A549 (cell line): ENCODE measurements at regions not wholly inside any gene's neighbourhood (a gene's known extent, or its start where the extent isn't known, plus 50 kb on each side); places are given as distances from the start of the nearest gene placed in this dataset.

Source experiments
- CTCF ChIP-seq: fragments of >200 bp; sonication (Bioruptor Twin); formaldehyde crosslinking; IDR thresholded peaks from 3 replicates; pipeline ENCODE4 v1.5.1; 2016
- EP300 ChIP-seq, 2 experiments: fragments of >200 bp; sonication (Bioruptor Twin); formaldehyde crosslinking; IDR thresholded peaks; 2 replicates in 1 of 2; 3 replicates in 1 of 2; pipeline ENCODE4 v1.6.1; 2016 to 2017
- HOXB5 ChIP-seq: fragments of 250-450 bp; sonication (Bioruptor Pico); IDR thresholded peaks from 2 replicates; pipeline ENCODE4 v1.5.0; 2020; ENCODE audit warnings: mild to moderate bottlenecking, moderate library complexity
- MAZ ChIP-seq: fragments of 150-350 bp; IDR thresholded peaks from 2 replicates; pipeline ENCODE4 v1.6.1; 2014; ENCODE audit warnings: antibody characterized with exemption, low read depth, low read length, borderline replicate concordance
- POLR2A ChIP-seq: IDR thresholded peaks from 2 replicates; pipeline ENCODE4 v1.6.1; 2012; ENCODE audit warnings: mild to moderate bottlenecking, low read length
- RCOR1 ChIP-seq: fragments of 150-350 bp; IDR thresholded peaks from 2 replicates; pipeline ENCODE4 v1.6.1; 2014; ENCODE audit warnings: antibody characterized with exemption, low read length, low read depth
- ZFP36 ChIP-seq: fragments of 450-650 bp; IDR thresholded peaks from 2 replicates; pipeline ENCODE4 v1.6.1; 2014; ENCODE audit warnings: borderline replicate concordance; ENCODE audit not compliant: partially characterized antibody
- TF ChIP-seq, protein P1 (sequence below): IDR thresholded peaks from 2 replicates; pipeline ENCODE4 v1.6.1; 2012
- TF ChIP-seq, protein P2 (sequence below): IDR thresholded peaks from 2 replicates; pipeline ENCODE4 v1.6.1; 2012; ENCODE audit warnings: low read depth, borderline replicate concordance

GRCh38 chr2:236965841-236966096 is 119.9 kb upstream of the COPS8 start:
- TF ChIP-seq, protein P1, sequence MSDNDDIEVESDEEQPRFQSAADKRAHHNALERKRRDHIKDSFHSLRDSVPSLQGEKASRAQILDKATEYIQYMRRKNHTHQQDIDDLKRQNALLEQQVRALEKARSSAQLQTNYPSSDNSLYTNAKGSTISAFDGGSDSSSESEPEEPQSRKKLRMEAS = no peak
- TF ChIP-seq CTCF (no peak), HOXB5 (CRISPR knock-in tag) (no peak), POLR2A (no peak), ZFP36 (no peak), RCOR1 (no peak), EP300 (IDR thresholded peaks at IDR 0.05) (no peak), MAZ (no peak)
- TF ChIP-seq, protein P2, sequence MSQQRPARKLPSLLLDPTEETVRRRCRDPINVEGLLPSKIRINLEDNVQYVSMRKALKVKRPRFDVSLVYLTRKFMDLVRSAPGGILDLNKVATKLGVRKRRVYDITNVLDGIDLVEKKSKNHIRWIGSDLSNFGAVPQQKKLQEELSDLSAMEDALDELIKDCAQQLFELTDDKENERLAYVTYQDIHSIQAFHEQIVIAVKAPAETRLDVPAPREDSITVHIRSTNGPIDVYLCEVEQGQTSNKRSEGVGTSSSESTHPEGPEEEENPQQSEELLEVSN = no peak
